ENCODE measurements at regions not wholly inside any gene's neighbourhood (a gene's known extent, or its start where the extent isn't known, plus 50 kb on each side); places are given as distances from the start of the nearest gene placed in this dataset.

DNA sequence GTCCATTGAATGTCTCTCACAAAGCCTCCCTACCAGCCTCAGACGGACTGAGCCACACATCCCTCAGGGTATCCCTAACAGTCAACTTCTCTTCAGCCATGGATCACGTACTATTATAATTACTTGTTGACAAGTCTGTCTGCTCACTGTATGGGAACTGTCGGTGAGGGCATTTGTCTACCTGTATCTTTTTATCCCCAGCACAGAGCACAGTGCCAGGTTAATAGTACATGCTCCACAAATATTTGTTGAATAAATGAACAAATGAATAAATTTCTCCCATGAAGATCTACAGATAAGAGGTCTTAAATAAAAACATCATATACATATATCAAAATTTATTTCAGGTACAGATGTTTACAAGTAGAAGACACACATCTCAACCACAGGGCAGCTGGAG, 414.0 kb downstream of the SOX9 start:
- in situ Hi-C loops (cut with MboI; ENCODE audit: low pct_unique_long_range_greater_than_20kb, low sequenced_read_pairs), result no loop called here
- no peak for DNase-seq

DNA sequence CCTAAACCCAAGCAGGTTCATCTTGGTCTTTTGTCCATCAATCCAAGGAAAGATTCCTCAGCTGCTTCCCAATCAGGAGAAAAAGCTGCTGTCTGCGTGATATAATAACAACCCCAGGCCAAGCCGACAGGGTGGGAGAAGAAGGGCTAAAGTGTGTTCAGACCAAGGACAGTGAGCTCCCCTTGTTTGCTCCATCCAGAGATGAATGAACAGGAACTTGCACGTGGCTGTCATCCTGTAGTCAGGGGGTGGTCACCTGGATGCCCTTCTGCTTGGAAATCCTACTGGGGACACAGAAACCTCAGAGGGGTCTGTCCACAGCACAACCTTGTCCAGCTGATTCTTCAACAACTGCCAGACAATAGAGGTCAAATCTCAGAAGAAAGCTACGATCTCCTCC, 414.5 kb downstream of the SOX9 start:
- in situ Hi-C loops (cut with MboI; ENCODE audit: low pct_unique_long_range_greater_than_20kb, low sequenced_read_pairs), result no loop called here

DNA sequence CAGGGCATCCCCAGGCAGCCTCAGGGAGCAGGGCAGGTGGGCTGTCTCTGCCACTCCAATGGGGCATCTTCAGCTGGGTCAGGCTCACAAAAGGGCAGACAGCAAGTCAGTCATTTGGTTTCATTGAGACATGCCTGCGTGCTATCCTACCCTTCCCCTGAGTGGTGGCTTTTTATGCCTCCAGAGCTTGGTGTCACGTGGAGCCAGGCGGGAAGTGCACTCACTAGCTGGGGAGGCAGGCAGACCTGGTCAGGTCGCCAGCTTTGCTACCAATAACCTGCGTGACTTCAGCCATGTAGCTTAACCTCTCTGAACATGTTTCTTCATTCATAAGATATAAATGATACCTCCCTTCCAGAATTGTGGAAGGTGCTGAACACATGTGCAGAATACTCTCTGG, 415.0 kb downstream of the SOX9 start:
- in situ Hi-C loops (cut with MboI; ENCODE audit: low pct_unique_long_range_greater_than_20kb, low sequenced_read_pairs), result no loop called here
- DNase-seq, result no peak

More for the DNA sequence above, 414.5 kb downstream of the SOX9 start:
- no peak for DNase-seq

DNA sequence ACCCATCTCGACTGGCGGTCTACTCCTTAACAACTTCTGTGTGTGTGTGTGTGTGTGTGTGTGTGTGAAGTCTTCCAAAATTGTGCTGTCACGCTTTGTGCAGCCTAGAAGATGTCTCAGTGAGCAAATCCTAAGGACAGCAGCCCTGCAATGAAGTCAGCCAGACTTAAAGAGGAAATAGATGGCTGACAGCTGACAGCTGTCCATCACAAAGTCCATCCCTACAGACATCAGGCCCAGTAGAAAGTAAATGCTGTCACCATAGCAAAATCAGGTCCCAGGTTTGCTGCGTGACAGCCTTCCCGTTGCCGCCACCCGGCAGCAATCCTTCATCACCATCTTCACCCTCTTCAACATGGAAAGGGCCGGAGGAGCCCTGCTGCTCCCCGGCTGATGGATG, 416.0 kb downstream of the SOX9 start:
- in situ Hi-C loops (cut with MboI; ENCODE audit: low pct_unique_long_range_greater_than_20kb, low sequenced_read_pairs), result no loop called here
- DNase-seq, result no peak

DNA sequence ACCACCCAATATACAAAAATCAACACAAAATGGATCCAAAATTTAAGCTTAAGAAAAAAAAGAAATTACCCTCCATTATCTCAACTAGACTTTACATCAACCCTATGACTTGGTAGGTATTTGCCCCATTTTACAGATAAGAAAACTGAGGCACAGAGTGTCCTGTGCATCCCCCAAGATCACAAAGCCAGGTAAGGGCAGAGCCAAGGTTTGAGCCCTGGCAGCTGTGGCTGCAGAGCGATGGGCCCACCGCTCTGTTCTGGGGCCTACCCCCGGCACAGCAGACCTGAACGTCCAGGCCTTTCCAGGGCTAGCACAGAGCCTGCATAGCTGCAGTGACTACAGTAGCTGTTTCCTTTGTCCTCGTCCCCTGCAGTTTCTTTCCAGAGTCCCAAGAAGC, 417.6 kb downstream of the SOX9 start:
- DNase-seq, result no peak
- in situ Hi-C loops (cut with MboI; ENCODE audit: low pct_unique_long_range_greater_than_20kb, low sequenced_read_pairs), result no loop called here

DNA sequence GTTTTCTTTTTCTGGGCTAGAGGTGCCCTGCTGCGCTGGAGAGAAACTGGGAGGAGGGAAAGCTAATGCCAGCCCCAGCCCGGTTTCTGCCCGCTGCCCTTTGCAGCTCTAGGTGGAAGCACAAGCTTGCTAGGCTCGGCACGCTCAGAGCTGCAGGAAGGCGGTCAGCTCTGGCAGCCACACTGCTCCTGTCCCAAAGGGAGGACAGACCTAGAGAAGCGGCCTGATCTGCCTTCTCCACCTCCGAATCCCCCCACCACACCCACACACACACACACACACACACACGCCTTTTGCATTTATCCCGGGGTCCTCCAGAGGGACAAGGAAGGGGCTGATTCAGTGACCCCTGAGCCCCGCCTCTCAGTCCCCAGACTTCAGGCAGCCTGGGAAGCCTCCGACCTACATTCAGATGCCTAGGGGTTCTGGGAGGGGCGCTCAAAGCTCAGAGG, 418.1 kb downstream of the SOX9 start:
- no peak for DNase-seq
- in situ Hi-C loops (cut with MboI; ENCODE audit: low pct_unique_long_range_greater_than_20kb, low sequenced_read_pairs), result no loop called here

DNA sequence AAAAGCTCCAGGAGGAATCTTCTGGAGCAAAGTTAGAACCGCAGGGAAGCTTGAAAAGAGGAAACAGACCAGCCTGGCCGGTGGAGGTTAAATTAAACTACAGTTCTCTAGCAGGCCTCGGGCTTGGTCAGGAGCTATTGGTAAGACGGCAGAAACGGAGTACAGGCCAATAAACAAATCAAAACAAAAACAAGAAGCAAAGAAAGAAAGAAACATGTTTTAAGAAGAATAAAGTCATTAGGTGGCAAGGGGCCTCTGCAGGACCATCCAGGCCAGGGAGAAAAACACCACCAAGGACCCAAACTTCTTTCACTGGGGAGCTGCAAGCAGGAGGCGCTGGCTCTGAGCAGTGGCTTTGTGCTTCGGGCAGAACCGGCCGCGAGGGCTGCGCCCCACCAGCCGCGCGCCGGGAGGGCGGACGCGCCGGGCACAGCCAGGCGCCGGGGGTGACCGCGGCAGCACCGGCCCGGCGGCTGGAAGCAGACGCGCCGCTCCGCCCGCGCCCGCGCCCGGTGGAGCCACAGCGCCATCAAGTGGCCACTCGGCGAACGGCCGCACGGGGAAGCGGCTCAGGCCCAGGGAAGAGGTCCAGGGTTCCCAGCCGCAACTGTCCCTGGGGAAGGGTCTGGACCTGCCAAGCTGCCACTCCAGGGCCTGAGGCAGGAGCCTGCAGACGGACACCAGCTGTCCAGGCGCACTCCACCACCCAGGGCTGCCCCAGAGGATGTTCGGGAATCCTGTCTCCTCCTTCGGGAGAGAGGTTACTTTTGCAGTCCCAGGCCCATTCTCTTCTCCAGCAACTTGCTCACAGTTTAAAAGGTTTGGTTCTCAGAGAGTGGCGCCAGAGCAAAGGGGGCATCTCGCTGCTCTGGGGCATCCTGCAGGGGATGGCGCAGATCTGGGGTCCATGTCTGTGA, 419.4 kb downstream of the SOX9 start:
- in situ Hi-C loops (cut with MboI; ENCODE audit: low pct_unique_long_range_greater_than_20kb, low sequenced_read_pairs), result no loop called here
- peak; percentile 63 for DNase-seq

DNA sequence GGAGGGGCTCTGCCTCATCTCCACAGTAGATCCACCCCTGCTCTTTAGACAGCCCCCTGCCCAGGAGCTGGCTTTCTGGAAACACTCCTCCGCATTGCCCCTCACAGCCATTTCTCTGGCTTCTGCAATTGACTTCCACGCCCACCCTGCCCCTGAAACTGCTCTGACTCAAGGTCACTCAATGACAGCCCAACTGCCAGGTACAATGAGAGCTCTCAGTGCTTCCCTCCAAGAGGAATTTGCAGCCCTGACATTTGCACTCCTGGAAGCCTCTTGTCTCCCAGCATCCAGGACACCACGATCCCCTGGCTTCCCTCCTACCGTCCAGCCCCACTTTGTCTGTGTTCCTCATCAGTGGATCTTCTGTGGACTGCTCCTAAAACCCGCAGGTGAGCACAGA, 421.5 kb downstream of the SOX9 start:
- no peak for DNase-seq
- in situ Hi-C loops (cut with MboI; ENCODE audit: low pct_unique_long_range_greater_than_20kb, low sequenced_read_pairs), result no loop called here

DNA sequence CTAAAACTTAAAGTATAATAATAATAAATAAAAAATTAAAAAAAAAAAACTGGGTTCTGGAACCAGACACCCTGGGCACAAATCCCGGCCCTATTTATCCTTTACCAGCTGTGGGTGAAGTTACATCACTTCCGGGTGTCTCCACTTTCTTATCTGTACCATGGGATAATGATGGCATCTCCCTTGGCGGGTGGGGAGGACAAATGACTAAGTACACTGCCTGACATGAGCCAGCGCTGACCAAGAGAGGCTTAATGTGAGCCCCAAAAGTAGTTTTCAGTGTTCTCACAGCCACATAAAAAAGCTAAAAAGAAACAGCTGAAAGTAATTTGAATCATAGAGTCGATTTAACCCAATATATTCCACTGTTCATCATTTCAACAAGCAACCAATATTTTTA, 424.9 kb downstream of the SOX9 start:
- in situ Hi-C loops (cut with MboI; ENCODE audit: low pct_unique_long_range_greater_than_20kb, low sequenced_read_pairs), result no loop called here
- DNase-seq, result no peak

DNA sequence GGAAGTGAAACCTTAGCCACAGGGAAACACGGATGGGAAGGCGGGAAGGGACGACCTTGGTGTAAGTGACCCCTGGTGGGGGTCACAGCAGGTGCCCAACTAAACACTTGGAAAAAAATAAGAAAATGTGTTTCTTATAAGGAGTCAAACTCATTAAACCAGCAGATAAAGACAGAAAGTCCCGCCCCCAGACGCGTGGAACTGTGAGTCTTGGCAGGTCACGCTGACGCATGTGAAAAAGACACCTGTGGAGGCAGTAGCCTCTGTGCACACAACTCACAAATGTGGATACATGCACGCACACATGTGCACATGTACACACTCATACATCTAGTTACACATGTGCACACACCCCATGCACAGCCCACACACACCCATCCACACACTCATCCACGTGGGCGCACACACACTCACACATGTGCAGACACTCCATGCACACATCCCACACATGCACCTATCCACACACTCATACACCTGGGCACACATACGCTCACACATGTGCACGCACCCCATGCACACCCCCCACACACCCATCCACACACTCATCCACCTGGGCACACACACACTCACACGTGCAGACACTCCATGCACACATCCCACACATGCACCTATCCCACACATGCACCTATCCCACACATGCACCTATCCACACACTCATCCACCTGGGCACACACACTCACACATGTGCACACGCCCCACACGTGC, 432.4 kb downstream of the SOX9 start:
- no peak for DNase-seq
- in situ Hi-C loops (cut with MboI; ENCODE audit: low pct_unique_long_range_greater_than_20kb, low sequenced_read_pairs), result loop anchor here (25.0 kb wide), 2 partner anchors 709 to 809 kb away; partner anchors contain the start of gene CPSF4L

DNA sequence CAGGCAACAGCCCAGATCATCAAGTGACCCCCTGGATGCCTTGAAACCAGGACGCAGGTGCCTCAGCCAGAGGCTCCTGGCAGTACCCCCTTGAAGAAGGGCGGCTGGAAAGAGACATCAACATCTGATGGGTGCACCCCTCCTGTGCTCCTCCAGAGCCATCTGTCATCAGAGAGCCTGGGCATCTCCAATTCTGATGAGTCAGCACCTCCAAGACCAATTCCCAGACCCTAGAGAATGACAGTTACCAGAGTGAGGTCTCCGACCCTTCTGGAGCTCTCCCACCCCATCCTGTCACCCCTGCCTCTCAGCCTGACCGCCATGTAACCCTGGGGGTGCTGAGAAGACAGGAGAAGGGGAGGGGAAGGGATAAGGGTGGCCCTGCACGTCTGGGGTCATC, 433.7 kb downstream of the SOX9 start:
- DNase-seq, result no peak
- in situ Hi-C loops (cut with MboI; ENCODE audit: low pct_unique_long_range_greater_than_20kb, low sequenced_read_pairs), result loop anchor here (25.0 kb wide), 2 partner anchors 708 to 808 kb away; partner anchors contain the start of gene CPSF4L

DNA sequence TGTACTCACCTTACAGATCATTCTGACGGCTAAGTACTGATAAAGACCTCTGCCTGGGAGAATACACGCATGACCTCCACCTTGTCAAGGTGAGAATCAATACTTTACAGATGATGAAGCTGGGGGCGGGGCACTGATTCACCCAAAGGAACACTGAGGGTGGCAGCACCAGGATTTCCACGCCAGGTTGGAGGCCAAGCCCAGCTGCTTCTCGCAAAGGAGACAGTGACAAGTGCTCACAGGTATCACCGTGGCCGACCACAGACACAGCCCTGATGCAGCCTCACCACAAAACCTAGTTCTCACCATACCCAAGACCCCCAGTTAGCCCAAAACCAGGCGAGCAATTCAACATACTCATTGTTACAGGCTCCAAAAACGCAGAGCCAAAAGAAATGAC, 434.2 kb downstream of the SOX9 start:
- in situ Hi-C loops (cut with MboI; ENCODE audit: low pct_unique_long_range_greater_than_20kb, low sequenced_read_pairs), result loop anchor here (25.0 kb wide), 2 partner anchors 707 to 807 kb away; partner anchors contain the start of gene CPSF4L
- no peak for DNase-seq

DNA sequence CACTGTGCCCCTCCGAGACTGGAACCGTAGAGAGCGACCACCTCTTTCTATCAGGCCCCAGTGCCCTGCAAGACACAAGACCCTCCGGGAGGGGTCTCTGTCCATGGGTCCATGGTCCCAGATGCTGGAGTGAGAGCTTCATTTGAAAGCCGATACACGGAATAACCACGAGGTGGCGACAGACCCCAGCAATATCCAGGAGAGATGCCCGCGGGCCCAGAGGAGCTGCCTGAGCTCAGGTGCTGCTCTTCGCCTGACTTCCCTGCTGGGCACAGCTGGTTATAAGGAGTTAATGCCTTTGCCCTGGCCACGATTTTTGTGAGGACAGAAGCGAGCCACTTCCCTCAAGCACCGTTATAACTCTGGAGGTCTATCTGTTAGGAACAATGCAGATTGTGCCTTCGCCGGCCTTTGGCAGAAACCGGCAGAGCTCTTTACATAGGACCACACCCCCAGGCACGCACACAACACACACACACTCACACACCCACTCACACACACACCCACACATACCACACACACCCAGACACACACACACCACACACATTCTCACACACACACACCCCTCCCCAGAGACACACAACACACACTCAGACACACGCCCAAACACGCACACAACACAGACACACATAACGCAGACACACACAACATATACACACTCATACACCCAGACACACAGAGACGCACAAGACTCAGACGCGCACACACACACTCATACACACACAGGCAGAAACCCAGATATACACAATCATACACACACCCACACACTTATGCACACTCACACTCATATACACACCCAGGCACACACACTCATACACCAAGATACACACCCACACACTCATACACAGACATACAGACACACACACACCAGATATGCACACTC, 436.4 kb downstream of the SOX9 start:
- DNase-seq, result peak; percentile 74
- in situ Hi-C loops (cut with MboI; ENCODE audit: low pct_unique_long_range_greater_than_20kb, low sequenced_read_pairs), result loop anchor here (25.0 kb wide), 2 partner anchors 705 to 805 kb away; partner anchors contain the start of gene CPSF4L

DNA sequence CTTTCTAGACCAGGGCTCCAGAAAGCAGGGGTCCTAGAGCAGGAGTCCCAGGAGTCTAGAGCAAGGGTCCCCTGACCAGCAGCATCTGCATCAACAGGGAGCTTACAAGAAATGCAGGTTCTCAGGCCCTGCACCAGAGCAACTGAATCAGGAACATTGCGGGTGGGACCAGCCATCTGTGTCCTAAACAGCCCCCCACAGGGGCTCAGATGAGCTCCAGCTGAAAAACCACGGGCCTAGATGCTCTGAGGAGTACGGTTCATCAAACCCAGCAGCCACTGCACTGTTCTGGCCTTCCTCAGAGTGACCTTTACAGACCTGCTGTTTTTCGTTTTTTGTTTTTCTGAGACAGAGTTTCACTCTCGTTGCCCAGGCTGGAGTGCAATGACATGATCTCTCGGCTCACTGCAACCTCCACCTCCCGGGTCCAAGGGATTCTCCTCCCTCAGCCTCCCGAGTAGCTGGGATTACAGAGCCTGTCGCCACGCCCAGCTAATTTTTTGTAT, 438.2 kb downstream of the SOX9 start:
- in situ Hi-C loops (cut with MboI; ENCODE audit: low pct_unique_long_range_greater_than_20kb, low sequenced_read_pairs), result loop anchor here (25.0 kb wide), 2 partner anchors 703 to 803 kb away; partner anchors contain the start of gene CPSF4L
- no peak for DNase-seq

DNA sequence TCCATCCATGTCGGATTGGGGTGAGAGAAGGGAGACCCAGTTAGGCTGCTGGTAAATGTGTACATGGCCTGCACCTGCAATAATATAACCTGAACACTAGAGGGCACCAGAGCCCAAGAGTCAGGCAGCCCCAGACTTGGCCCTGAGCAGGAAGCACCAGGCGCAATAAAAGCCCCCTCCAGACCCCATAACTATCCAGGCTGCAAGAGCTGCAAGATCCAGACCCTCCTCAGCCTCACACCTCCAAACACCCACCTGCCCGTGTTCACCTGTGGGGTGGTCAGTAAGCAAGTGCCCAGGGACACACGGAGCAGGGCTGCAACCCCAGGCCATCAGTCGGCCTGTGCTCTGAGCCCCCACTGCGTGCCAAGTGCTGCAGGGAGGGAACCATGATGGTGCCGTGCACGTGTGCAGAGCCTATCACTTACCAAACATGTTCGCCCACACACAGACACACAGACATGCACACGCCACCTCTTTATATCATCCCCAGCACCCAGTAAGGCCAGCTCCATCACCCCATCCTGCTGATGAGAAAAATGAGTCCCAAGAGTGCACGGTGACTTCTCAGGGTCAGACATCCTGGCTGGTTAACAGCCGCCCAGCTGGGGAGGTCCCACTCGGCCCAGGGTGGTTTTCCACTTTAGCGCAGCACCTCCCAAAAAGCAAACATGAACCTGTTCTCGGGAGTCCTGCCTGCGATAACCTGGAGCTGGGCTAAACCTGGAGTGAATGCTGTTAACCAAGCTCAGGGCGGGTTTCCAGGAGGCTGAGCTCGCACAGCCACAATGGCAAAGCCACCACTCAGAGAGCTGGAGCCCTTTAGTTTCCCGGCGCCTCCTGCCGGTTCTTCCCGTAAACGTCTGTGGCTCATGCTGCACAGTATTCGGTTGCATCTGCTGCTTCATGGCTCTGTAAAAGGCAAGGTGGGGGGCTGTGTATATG, 439.8 kb downstream of the SOX9 start:
- DNase-seq, result peak; percentile 54
- in situ Hi-C loops (cut with MboI; ENCODE audit: low pct_unique_long_range_greater_than_20kb, low sequenced_read_pairs), result loop anchor here (25.0 kb wide), 2 partner anchors 702 to 802 kb away; partner anchors contain the start of gene CPSF4L

DNA sequence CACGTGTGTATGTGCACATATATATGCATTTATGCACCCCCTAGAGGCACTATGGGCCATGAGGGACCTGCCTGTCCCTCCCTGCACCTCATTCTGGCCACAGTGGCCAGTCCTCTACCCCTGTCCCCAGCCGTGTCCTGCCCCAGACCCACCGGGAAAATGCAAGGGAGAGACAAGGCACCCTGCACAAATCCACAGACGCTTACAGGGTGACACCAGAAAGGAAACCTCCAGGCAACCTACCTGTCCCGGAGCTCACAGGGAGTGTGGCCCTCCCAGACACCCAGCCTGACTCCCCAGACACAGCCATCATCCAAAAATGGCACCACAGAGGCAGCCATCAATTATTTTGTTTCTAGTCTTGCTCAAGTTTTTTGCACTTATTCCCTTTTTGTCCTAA, 440.4 kb downstream of the SOX9 start:
- no peak for DNase-seq
- in situ Hi-C loops (cut with MboI; ENCODE audit: low pct_unique_long_range_greater_than_20kb, low sequenced_read_pairs), result loop anchor here (25.0 kb wide), 2 partner anchors 701 to 801 kb away; partner anchors contain the start of gene CPSF4L

DNA sequence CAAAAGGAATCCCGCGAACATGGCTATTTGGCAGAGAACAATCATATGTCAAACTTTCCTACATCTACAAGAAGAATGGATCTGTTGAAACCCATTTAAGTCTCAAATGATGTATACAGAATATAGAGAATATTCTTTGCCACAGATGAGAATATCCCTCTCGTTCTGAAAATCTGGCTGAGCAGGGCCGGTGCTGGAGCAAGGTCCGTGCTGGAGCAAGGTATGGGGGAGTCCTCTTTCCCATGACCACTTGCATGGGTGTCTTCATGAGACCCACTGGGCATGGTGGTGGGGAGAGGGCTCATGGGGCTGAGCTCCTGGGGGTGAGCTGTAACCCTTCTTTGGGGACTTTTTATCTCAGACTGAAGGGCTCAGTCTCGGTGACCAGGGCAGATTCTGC, 440.9 kb downstream of the SOX9 start:
- DNase-seq, result no peak
- in situ Hi-C loops (cut with MboI; ENCODE audit: low pct_unique_long_range_greater_than_20kb, low sequenced_read_pairs), result loop anchor here (25.0 kb wide), 2 partner anchors 701 to 801 kb away; partner anchors contain the start of gene CPSF4L

Data from KBM-7 (cell line).